ENCODE measurements at regions not wholly inside any gene's neighbourhood (a gene's known extent, or its start where the extent isn't known, plus 50 kb on each side); places are given as distances from the start of the nearest gene placed in this dataset.

- intact Hi-C loops (cut with DNase I), result no loop called here
- Histone ChIP-seq H3K27me3 (no peaks in the 10 kb centered on the region), H3K4me1 (peaks cover 0 to under 1% (median 0%) of the 10 kb centered on the region in 3 donors), H3K4me3 (no peak overlapping the region), H3K27ac (no peak overlapping the region), H3K36me3 (no peaks in the 10 kb centered on the region), H3K9me3 (no peaks in the 10 kb centered on the region)
- DNase-seq (no peak), FAIRE-seq (no peak), ATAC-seq (no peak)
- no peak for TF ChIP-seq CTCF (IDR thresholded peaks at IDR 0.05)
- 67 to 68% methylated on average over 3 of the region's 3 CpGs for WGBS, 2 donors
Measured at GRCh38 chr10:125392154-125392553, 231.8 kb upstream of the CTBP2 start.

GRCh38 chr10:125389648-125390047 lies 229.3 kb upstream of the CTBP2 start:
- 67 to 76% methylated on average over 1 of the region's 1 CpG for WGBS, 2 donors
- no peaks in the 10 kb centered on the region for H3K9me3 ChIP-seq
- H3K36me3 ChIP-seq, result no peaks in the 10 kb centered on the region
- H3K4me3 ChIP-seq, result no peak overlapping the region
- H3K27ac ChIP-seq, result no peak overlapping the region
- DNase-seq, result no peak
- no peak for TF ChIP-seq CTCF (IDR thresholded peaks at IDR 0.05)
- no peaks in the 10 kb centered on the region for H3K4me1 ChIP-seq
- no peak for ATAC-seq
- intact Hi-C loops (cut with DNase I), result no loop called here
- FAIRE-seq, result no peak
- H3K27me3 ChIP-seq, result no peaks in the 10 kb centered on the region

GRCh38 chr10:125379592-125379991 lies 219.2 kb upstream of the CTBP2 start:
- DNase-seq (no peak), FAIRE-seq (no peak), ATAC-seq (no peak)
- H3K9me3 ChIP-seq, result no peaks in the 10 kb centered on the region
- H3K36me3 ChIP-seq, result no peaks in the 10 kb centered on the region
- 71 to 75% methylated on average over 4 of the region's 4 CpGs for WGBS, 2 donors
- no peaks in the 10 kb centered on the region for H3K27me3 ChIP-seq
- intact Hi-C loops (cut with DNase I), result no loop called here
- no peaks in the 10 kb centered on the region for H3K4me1 ChIP-seq
- no peak for TF ChIP-seq CTCF (IDR thresholded peaks at IDR 0.05)
- H3K4me3 ChIP-seq, result no peak overlapping the region
- no peak overlapping the region for H3K27ac ChIP-seq

GRCh38 chr10:125377368-125377767 lies 217.0 kb upstream of the CTBP2 start:
- Histone ChIP-seq H3K27ac (no peak overlapping the region), H3K4me1 (no peaks in the 10 kb centered on the region), H3K36me3 (no peaks in the 10 kb centered on the region), H3K4me3 (no peak overlapping the region), H3K27me3 (no peaks in the 10 kb centered on the region), H3K9me3 (no peaks in the 10 kb centered on the region)
- intact Hi-C loops (cut with DNase I), result no loop called here
- no peak for TF ChIP-seq CTCF (IDR thresholded peaks at IDR 0.05)
- DNase-seq (no peak), ATAC-seq (no peak), FAIRE-seq (no peak)

GRCh38 chr10:125375210-125375609 lies 214.8 kb upstream of the CTBP2 start:
- no peak for FAIRE-seq
- ATAC-seq, result peak in 3 of 4 donors; percentile 34 to 64 (median 53)
- DNase-seq, result no peak
- Histone ChIP-seq H3K36me3 (no peaks in the 10 kb centered on the region), H3K9me3 (no peaks in the 10 kb centered on the region), H3K4me1 (no peaks in the 10 kb centered on the region), H3K27me3 (no peaks in the 10 kb centered on the region), H3K27ac (no peak overlapping the region), H3K4me3 (no peak overlapping the region)
- intact Hi-C loops (cut with DNase I), result no loop called here
- no peak for TF ChIP-seq CTCF (IDR thresholded peaks at IDR 0.05)
- WGBS, 2 donors, result 27 to 29% methylated on average over 3 of the region's 3 CpGs

Data from pancreas (tissue), 10 donors.